Endodermal cell (in vitro differentiated cells): ENCODE measurements at regions not wholly inside any gene's neighbourhood (a gene's known extent, or its start where the extent isn't known, plus 50 kb on each side); places are given as distances from the start of the nearest gene placed in this dataset.
"Not testable (repeated sequence)": the region's sequence is repeated elsewhere in the genome, so short reads cannot be mapped to it uniquely, and the experiment has no call there.

Source experiments
- DNase-seq: peaks from one replicate; pipeline ENCODE4 v3.0.0-alpha.2; 2017
- H3K27ac ChIP-seq: 2 replicates; pipeline ENCODE4 v1.5.1; 2013; ENCODE audit warnings: mild to moderate bottlenecking, low read depth, low read length, moderate library complexity
- H3K27me3 ChIP-seq: 2 replicates; pipeline ENCODE4 v1.6.1; 2013; ENCODE audit warnings: mild to moderate bottlenecking, low read length, moderate library complexity; ENCODE audit not compliant: insufficient read depth, control insufficient read depth, poor library complexity, severe bottlenecking
- H3K36me3 ChIP-seq: 2 replicates; pipeline ENCODE4 v1.7.0; 2013; ENCODE audit warnings: mild to moderate bottlenecking, low read length, moderate library complexity; ENCODE audit not compliant: control insufficient read depth, insufficient read depth
- H3K4me1 ChIP-seq: one replicate; pipeline ENCODE4 v1.7.0; 2013; ENCODE audit warnings: low read length; ENCODE audit not compliant: control insufficient read depth, insufficient read depth
- H3K4me3 ChIP-seq: 2 replicates; pipeline ENCODE4 v1.5.1; 2013; ENCODE audit warnings: mild to moderate bottlenecking, low read length, moderate library complexity
- H3K9ac ChIP-seq: 2 replicates; pipeline ENCODE4 v1.6.1; 2013; ENCODE audit warnings: mild to moderate bottlenecking, low read length, moderate library complexity; ENCODE audit not compliant: poor library complexity, severe bottlenecking; ENCODE audit errors: extremely low read depth
- H3K9me3 ChIP-seq: 2 replicates; pipeline ENCODE4 v1.6.1; 2013; ENCODE audit warnings: mild to moderate bottlenecking, low read length, moderate library complexity; ENCODE audit not compliant: control insufficient read depth
- H3K27ac Mint-ChIP-seq: 2 replicates; pipeline ENCODE4 v1.8.0; 2020; ENCODE audit warnings: mixed read lengths
- H3K27me3 Mint-ChIP-seq: 2 replicates; pipeline ENCODE4 v1.8.0; 2021; ENCODE audit warnings: mild to moderate bottlenecking, mixed read lengths; ENCODE audit not compliant: insufficient read depth
- H3K36me3 Mint-ChIP-seq: 2 replicates; pipeline ENCODE4 v1.8.0; 2020; ENCODE audit warnings: low read depth, mixed read lengths
- H3K4me1 Mint-ChIP-seq: 2 replicates; pipeline ENCODE4 v1.8.0; 2020; ENCODE audit warnings: mixed read lengths
- H3K4me3 Mint-ChIP-seq: 2 replicates; pipeline ENCODE4 v1.8.0; 2020; ENCODE audit warnings: mild to moderate bottlenecking, moderate library complexity, mixed read lengths
- H3K9me3 Mint-ChIP-seq: 2 replicates; pipeline ENCODE4 v1.8.0; 2020; ENCODE audit warnings: mild to moderate bottlenecking, mixed read lengths
- WGBS, 2 experiments: methylation state at CpG; one replicate each; pipeline versions ENCODE4 v1.1.5 to v1.1.7; 2013; ENCODE audit warnings: missing lambda C conversion rate in 2 of 2, mixed read lengths in 1 of 2; ENCODE audit not compliant: insufficient coverage in 1 of 2, insufficient read length in 1 of 2; 5-methylcytosine and 5-hydroxymethylcytosine counted together
- TF ChIP-seq, protein P1 (sequence below): fragments of 200-600 bp; sonication (generic); conservative IDR thresholded peaks from 2 replicates; pipeline ENCODE4 v1.5.0; 2021; ENCODE audit warnings: antibody characterized with exemption, mild to moderate bottlenecking

DNA sequence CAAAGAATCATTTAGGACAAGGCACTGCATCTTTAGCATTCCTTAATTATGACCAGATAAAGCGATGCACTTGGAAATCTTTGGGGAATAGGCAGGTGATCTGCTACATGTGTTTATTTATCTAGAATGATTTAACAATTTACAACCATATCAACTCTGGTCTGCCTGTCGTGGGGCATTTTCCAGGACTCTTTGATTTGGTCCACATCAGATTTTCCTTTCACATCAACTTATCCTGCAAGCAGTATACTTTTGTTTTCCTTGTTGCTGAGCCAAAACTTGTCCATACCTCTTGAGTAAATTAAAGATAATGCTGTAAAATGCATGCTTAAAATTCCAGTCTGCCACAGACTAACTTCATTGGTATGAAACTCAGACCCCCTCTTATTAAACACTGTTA is 312.4 kb upstream of the TCF4 start:
- DNase-seq, result no peak
- Histone ChIP-seq H3K36me3 (no peaks in the 10 kb centered on the region), H3K27ac (no peak overlapping the region), H3K4me1 (peaks cover 11% of the 10 kb centered on the region), H3K9me3 (no peaks in the 10 kb centered on the region), H3K4me3 (no peak overlapping the region), H3K27me3 (no peaks in the 10 kb centered on the region), H3K9ac (no peak overlapping the region)
- TF ChIP-seq, protein P1, sequence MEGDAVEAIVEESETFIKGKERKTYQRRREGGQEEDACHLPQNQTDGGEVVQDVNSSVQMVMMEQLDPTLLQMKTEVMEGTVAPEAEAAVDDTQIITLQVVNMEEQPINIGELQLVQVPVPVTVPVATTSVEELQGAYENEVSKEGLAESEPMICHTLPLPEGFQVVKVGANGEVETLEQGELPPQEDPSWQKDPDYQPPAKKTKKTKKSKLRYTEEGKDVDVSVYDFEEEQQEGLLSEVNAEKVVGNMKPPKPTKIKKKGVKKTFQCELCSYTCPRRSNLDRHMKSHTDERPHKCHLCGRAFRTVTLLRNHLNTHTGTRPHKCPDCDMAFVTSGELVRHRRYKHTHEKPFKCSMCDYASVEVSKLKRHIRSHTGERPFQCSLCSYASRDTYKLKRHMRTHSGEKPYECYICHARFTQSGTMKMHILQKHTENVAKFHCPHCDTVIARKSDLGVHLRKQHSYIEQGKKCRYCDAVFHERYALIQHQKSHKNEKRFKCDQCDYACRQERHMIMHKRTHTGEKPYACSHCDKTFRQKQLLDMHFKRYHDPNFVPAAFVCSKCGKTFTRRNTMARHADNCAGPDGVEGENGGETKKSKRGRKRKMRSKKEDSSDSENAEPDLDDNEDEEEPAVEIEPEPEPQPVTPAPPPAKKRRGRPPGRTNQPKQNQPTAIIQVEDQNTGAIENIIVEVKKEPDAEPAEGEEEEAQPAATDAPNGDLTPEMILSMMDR, result no peak
- Mint-ChIP-seq H3K9me3 (no peaks in the 10 kb centered on the region), H3K27me3 (no peaks in the 10 kb centered on the region), H3K36me3 (peaks cover 1% of the 10 kb centered on the region), H3K27ac (no peak overlapping the region), H3K4me3 (no peak overlapping the region), H3K4me1 (peaks cover 9% of the 10 kb centered on the region)
- 100% methylated on average over 1 to 2 of the region's 2 CpGs for WGBS, 2 experiments

DNA sequence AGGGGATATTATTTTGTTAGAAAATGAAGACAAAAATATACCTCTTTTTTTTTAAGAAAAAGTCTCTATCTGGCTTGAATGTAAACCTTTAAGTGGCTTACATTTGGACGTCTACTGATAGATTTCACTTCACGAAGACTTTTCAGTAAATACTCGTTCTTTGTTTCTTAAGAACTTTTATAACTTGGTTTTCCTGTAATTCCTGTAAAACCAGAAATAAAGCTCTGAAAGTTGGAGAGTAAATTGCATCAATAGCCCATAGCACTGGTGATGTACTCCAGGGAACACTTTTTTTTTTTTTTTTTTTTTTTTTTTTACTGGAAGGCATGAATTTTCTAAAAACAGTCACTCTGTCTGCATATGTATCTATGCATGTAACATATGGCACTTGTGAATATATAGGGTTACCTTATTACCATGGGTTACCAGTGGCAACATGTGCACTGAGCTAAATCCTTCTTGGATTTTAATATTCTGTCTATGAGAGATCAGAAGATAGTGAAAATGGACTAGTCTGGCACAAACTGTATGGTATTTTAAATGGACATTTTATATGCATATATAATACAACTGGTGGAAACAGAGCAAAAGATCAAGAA is 309.2 kb upstream of the TCF4 start:
- Histone ChIP-seq H3K27ac (no peak overlapping the region), H3K4me1 (peaks cover 1% of the 10 kb centered on the region), H3K27me3 (no peaks in the 10 kb centered on the region), H3K4me3 (no peak overlapping the region), H3K9me3 (no peaks in the 10 kb centered on the region), H3K9ac (no peak overlapping the region), H3K36me3 (no peaks in the 10 kb centered on the region)
- Mint-ChIP-seq H3K4me1 (peaks cover 20% of the 10 kb centered on the region), H3K36me3 (no peaks in the 10 kb centered on the region), H3K27ac (no peak overlapping the region), H3K9me3 (peaks cover 3% of the 10 kb centered on the region), H3K4me3 (no peak overlapping the region), H3K27me3 (no peaks in the 10 kb centered on the region)
- DNase-seq, result no peak
- 96 to 100% methylated on average over 3 of the region's 3 CpGs for whole genome bisulfite sequencing, 2 experiments
- TF ChIP-seq, protein P1, result no peak

DNA sequence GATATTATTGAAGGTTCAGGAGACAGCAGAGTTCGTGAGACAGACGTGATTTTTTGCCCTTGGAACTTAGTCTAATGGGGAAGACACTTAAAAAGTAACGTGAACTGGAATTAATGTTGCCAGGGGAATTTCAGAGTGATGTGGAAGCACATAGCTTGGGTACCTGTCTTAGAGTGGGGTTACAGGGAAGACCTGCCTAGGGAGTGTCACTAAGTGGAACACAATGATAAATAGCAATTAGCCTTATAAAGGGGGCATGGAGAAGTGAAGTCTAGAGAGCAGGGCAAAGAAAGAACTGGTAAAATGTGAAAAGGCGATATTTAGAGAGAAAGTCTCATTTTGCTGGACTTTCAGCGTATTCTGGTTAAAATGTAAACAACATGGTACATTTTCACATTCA is 306.0 kb upstream of the TCF4 start:
- Histone ChIP-seq H3K27me3 (no peaks in the 10 kb centered on the region), H3K4me1 (no peaks in the 10 kb centered on the region), H3K27ac (no peak overlapping the region), H3K9me3 (no peaks in the 10 kb centered on the region), H3K9ac (no peak overlapping the region), H3K4me3 (peak overlapping the region; percentile 65), H3K36me3 (no peaks in the 10 kb centered on the region)
- no peaks in the 10 kb centered on the region for H3K27me3 Mint-ChIP-seq
- H3K36me3 Mint-ChIP-seq, result no peaks in the 10 kb centered on the region
- peak overlapping the region; percentile 82 for H3K4me3 Mint-ChIP-seq
- no peak overlapping the region for H3K27ac Mint-ChIP-seq
- TF ChIP-seq, protein P1, result no peak
- 95% methylated on average over 3 to 5 of the region's 5 CpGs for WGBS, 2 experiments
- H3K4me1 Mint-ChIP-seq, result peaks cover 18% of the 10 kb centered on the region
- no peak for DNase-seq
- H3K9me3 Mint-ChIP-seq, result peaks cover 7% of the 10 kb centered on the region

DNA sequence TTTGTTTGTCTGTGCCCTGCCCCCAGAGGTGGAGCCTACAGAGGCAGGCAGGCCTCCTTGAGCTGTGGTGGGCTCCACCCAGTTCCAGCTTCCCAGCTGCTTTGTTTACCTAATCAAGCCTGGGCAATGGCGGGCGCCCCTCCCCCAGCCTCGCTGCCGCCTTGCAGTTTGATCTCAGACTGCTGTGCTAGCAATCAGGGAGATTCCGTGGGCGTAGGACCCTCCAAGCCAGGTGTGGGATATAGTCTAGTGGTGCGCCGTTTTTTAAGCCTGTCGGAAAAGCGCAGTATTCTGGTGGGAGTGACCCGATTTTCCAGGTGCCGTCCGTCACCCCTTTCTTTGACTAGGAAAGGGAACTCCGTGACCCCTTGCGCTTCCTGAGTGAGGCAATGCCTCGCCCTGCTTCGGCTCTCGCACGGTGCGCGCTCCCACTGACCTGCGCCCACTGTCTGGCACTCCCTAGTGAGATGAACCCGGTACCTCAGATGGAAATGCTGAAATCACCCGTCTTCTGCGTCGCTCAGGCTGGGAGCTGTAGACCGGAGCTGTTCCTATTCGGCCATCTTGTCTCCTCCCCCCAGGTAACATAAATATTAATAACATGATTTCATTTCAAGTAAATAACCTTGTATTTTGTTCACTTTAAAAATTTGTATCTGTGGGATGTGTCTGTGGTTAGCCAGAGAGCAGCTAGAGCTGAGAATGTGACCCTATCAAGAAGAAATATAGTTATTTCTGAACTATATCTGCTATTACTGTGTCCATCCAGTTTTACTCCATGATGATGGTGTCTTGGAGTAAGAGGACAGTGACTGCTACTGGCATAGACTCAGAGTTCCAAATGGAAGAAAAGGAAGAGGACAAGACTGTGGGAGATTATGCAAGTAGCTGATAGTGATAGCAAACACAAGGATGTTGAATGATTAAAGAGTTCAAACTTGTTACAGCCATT is 305.1 kb upstream of the TCF4 start:
- not testable (repeated sequence) for H3K27me3 Mint-ChIP-seq, H3K4me1 ChIP-seq, H3K9me3 ChIP-seq, H3K27ac ChIP-seq, DNase-seq, H3K9ac ChIP-seq, H3K36me3 Mint-ChIP-seq, H3K9me3 Mint-ChIP-seq, H3K36me3 ChIP-seq, H3K27me3 ChIP-seq
- Mint-ChIP-seq H3K4me1 (peaks cover 18% of the 10 kb centered on the region), H3K27ac (peak overlapping the region; percentile 99), H3K4me3 (peak overlapping the region; percentile 82)
- H3K4me3 ChIP-seq, result peak overlapping the region; percentile 65
- WGBS, 2 experiments, result 78 to 83% methylated on average over 9 to 26 of the region's 28 CpGs
